H9 (cell line): ENCODE measurements at regions not wholly inside any gene's neighbourhood (a gene's known extent, or its start where the extent isn't known, plus 50 kb on each side); places are given as distances from the start of the nearest gene placed in this dataset.

Experiments
- DNase-seq: peaks from one replicate; pipeline ENCODE4 v3.0.0-alpha.2; 2017
- H2AFZ ChIP-seq: one replicate; pipeline ENCODE4 v1.6.1; 2013; ENCODE audit warnings: mild to moderate bottlenecking, low read length, control low read depth, moderate library complexity
- H2AK5ac ChIP-seq: 2 replicates; pipeline ENCODE4 v1.6.1; 2013; ENCODE audit warnings: low read length, control low read depth, mixed read lengths; ENCODE audit not compliant: insufficient read length
- H2BK120ac ChIP-seq: one replicate; pipeline ENCODE4 v1.6.1; 2013; ENCODE audit warnings: low read depth, mild to moderate bottlenecking, low read length, control low read depth, inconsistent platforms; ENCODE audit not compliant: poor library complexity, severe bottlenecking
- H2BK12ac ChIP-seq: 2 replicates; pipeline ENCODE4 v1.6.1; 2013; ENCODE audit warnings: low read length, control low read depth, mixed read lengths, low read depth; ENCODE audit not compliant: insufficient read length
- H2BK15ac ChIP-seq: 2 replicates; pipeline ENCODE4 v1.6.1; 2013; ENCODE audit warnings: low read depth, low read length, control low read depth
- H2BK20ac ChIP-seq: one replicate; pipeline ENCODE4 v1.6.1; 2013; ENCODE audit warnings: low read depth, mild to moderate bottlenecking, low read length, control low read depth, inconsistent platforms; ENCODE audit not compliant: poor library complexity, severe bottlenecking
- H2BK5ac ChIP-seq: 2 replicates; pipeline ENCODE4 v1.6.1; 2013; ENCODE audit warnings: low read length, control low read depth, mixed read lengths; ENCODE audit not compliant: insufficient read length
- H3K14ac ChIP-seq: 2 replicates; pipeline ENCODE4 v1.6.1; 2013; ENCODE audit warnings: low read length, control low read depth; ENCODE audit not compliant: insufficient read depth
- H3K18ac ChIP-seq: 2 replicates; pipeline ENCODE4 v1.6.1; 2013; ENCODE audit warnings: low read depth, mild to moderate bottlenecking, mixed read lengths, low read length, control low read depth; ENCODE audit not compliant: insufficient read length
- H3K23ac ChIP-seq: 2 replicates; pipeline ENCODE4 v1.6.1; 2013; ENCODE audit warnings: low read length, control low read depth, mixed read lengths, low read depth; ENCODE audit not compliant: insufficient read length
- H3K23me2 ChIP-seq: 2 replicates; pipeline ENCODE4 v1.6.1; 2013; ENCODE audit warnings: low read depth, mild to moderate bottlenecking, mixed read lengths, low read length, control low read depth; ENCODE audit not compliant: insufficient read length, poor library complexity, severe bottlenecking
- H3K27ac ChIP-seq: 2 replicates; pipeline ENCODE4 v1.5.1; 2013; ENCODE audit warnings: low read length, control low read depth, mixed read lengths, low read depth; ENCODE audit not compliant: insufficient read length
- H3K27me3 ChIP-seq: 2 replicates; pipeline ENCODE4 v1.6.1; 2013; ENCODE audit warnings: low read length, control low read depth, inconsistent platforms; ENCODE audit not compliant: insufficient read depth
- H3K4ac ChIP-seq: 2 replicates; pipeline ENCODE4 v1.6.1; 2013; ENCODE audit warnings: low read depth, mild to moderate bottlenecking, control low read depth, inconsistent platforms, low read length, moderate library complexity
- H3K4me1 ChIP-seq: 2 replicates; pipeline ENCODE4 v1.6.1; 2013; ENCODE audit warnings: low read length, control low read depth, inconsistent platforms; ENCODE audit not compliant: insufficient read depth
- H3K4me2 ChIP-seq: 2 replicates; pipeline ENCODE4 v1.6.1; 2013; ENCODE audit warnings: low read length, control low read depth, mixed read lengths; ENCODE audit not compliant: insufficient read length, insufficient read depth
- H3K56ac ChIP-seq: 2 replicates; pipeline ENCODE4 v1.6.1; 2013; ENCODE audit warnings: low read depth, mild to moderate bottlenecking, mixed read lengths, low read length, control low read depth; ENCODE audit not compliant: insufficient read length
- H3K79me1 ChIP-seq: 2 replicates; pipeline ENCODE4 v1.6.1; 2013; ENCODE audit warnings: low read depth, mild to moderate bottlenecking, moderate library complexity, low read length, control low read depth, inconsistent platforms; ENCODE audit not compliant: insufficient read depth, poor library complexity, severe bottlenecking
- H3K79me2 ChIP-seq: 2 replicates; pipeline ENCODE4 v1.6.1; 2013; ENCODE audit warnings: low read length, control low read depth, inconsistent platforms; ENCODE audit not compliant: insufficient read depth
- H3K9ac ChIP-seq: 2 replicates; pipeline ENCODE4 v1.6.1; 2013; ENCODE audit warnings: low read length, control low read depth, mixed read lengths; ENCODE audit not compliant: insufficient read length; ENCODE audit errors: extremely low read depth
- H3K9me3 ChIP-seq: one replicate; pipeline ENCODE4 v1.6.1; 2013; ENCODE audit warnings: low read depth, low read length, inconsistent platforms; ENCODE audit not compliant: control insufficient read depth
- H3T11ph ChIP-seq: one replicate; pipeline ENCODE4 v1.6.1; 2013; ENCODE audit warnings: mild to moderate bottlenecking, low read length, control low read depth, inconsistent platforms
- H4K20me1 ChIP-seq: one replicate; pipeline ENCODE4 v1.6.1; 2013; ENCODE audit not compliant: control insufficient read depth, insufficient read length, insufficient read depth
- H4K5ac ChIP-seq: 2 replicates; pipeline ENCODE4 v1.6.1; 2013; ENCODE audit warnings: low read depth, mild to moderate bottlenecking, mixed read lengths, low read length, control low read depth; ENCODE audit not compliant: insufficient read length
- H4K8ac ChIP-seq: replicated peaks from 2 replicates; pipeline ENCODE4 v1.6.1; 2013; ENCODE audit warnings: low read length, control low read depth, mixed read lengths, low read depth; ENCODE audit not compliant: insufficient read length
- H4K91ac ChIP-seq: 2 replicates; pipeline ENCODE4 v1.6.1; 2013; ENCODE audit warnings: low read depth, mild to moderate bottlenecking, moderate library complexity, mixed read lengths, low read length, control low read depth; ENCODE audit not compliant: insufficient read length
- H3K27ac Mint-ChIP-seq, 3 experiments: 2 replicates in 2 of 3; 3 replicates in 1 of 3; pipeline ENCODE4 v1.8.0; 2020 to 2021; ENCODE audit warnings: mixed read lengths in 3 of 3, mild to moderate bottlenecking in 1 of 3, moderate library complexity in 1 of 3
- H3K27me3 Mint-ChIP-seq: 2 replicates; pipeline ENCODE4 v1.8.0; 2021; ENCODE audit warnings: low read depth, mild to moderate bottlenecking, moderate library complexity, mixed read lengths
- H3K36me3 Mint-ChIP-seq, 3 experiments: 2 replicates in 2 of 3; 3 replicates in 1 of 3; pipeline ENCODE4 v1.8.0; 2020 to 2021; ENCODE audit warnings: low read depth in 3 of 3, mixed read lengths in 3 of 3; ENCODE audit not compliant: insufficient read depth in 1 of 3
- H3K4me1 Mint-ChIP-seq, 2 experiments: 2 replicates each; pipeline ENCODE4 v1.8.0; 2020; ENCODE audit warnings: mixed read lengths in 2 of 2
- H3K4me3 Mint-ChIP-seq, 2 experiments: 2 replicates in 1 of 2; 3 replicates in 1 of 2; pipeline ENCODE4 v1.8.0; 2020 to 2021; ENCODE audit warnings: mild to moderate bottlenecking in 2 of 2, mixed read lengths in 2 of 2, moderate library complexity in 1 of 2
- H3K9me3 Mint-ChIP-seq, 2 experiments: 2 replicates in 1 of 2; 3 replicates in 1 of 2; pipeline ENCODE4 v1.8.0; 2020; ENCODE audit warnings: mild to moderate bottlenecking in 2 of 2, mixed read lengths in 2 of 2, moderate library complexity in 1 of 2
- CTCF ChIP-seq: fragments of 200-600 bp; sonication (generic); conservative IDR thresholded peaks from 3 replicates; pipeline ENCODE4 v1.8.0; 2021; ENCODE audit warnings: antibody characterized with exemption, mild to moderate bottlenecking

GRCh38 chr4:71687056-71687455, 96.8 kb downstream of the GC start:
- Mint-ChIP-seq H3K36me3 (0 out of 7 replicates have a peak, but pooled peaks cover 0 to 2% (median 0%) of the 10 kb centered on the region in 3 experiments), H3K9me3 (no peaks in the 10 kb centered on the region), H3K27ac (no peak overlapping the region), H3K4me1 (peaks cover 0 to 6% of the 10 kb centered on the region in 2 experiments; a peak in 2 of 4 replicates), H3K4me3 (no peak overlapping the region), H3K27me3 (no peaks in the 10 kb centered on the region)
- no peak overlapping the region for H4K91ac ChIP-seq
- no peaks in the 10 kb centered on the region for H3K9me3 ChIP-seq
- no peaks in the 10 kb centered on the region for H3K27me3 ChIP-seq
- H3T11ph ChIP-seq, result no peak overlapping the region
- no peak overlapping the region for H2BK20ac ChIP-seq
- H3K4me2 ChIP-seq, result no peak overlapping the region
- no peaks in the 10 kb centered on the region for H3K23me2 ChIP-seq
- no peak overlapping the region for H2AK5ac ChIP-seq
- H3K27ac ChIP-seq, result no peak overlapping the region
- no peak for TF ChIP-seq CTCF
- H4K8ac ChIP-seq, result no peak overlapping the region
- H2BK5ac ChIP-seq, result no peak overlapping the region
- no peaks in the 10 kb centered on the region for H4K20me1 ChIP-seq
- H3K23ac ChIP-seq, result no peak overlapping the region
- no peak overlapping the region for H2BK15ac ChIP-seq
- no peak overlapping the region for H3K14ac ChIP-seq
- H3K4me1 ChIP-seq, result peaks cover 6% of the 10 kb centered on the region; the same call in 1 of the 2 replicates
- H3K18ac ChIP-seq, result no peak overlapping the region
- H3K9ac ChIP-seq, result no peak overlapping the region
- no peak overlapping the region for H2BK120ac ChIP-seq
- H4K5ac ChIP-seq, result no peak overlapping the region
- no peak overlapping the region for H3K4ac ChIP-seq
- H3K56ac ChIP-seq, result no peak overlapping the region
- no peaks in the 10 kb centered on the region for H3K79me1 ChIP-seq
- no peak overlapping the region for H2BK12ac ChIP-seq
- H2AFZ ChIP-seq, result no peak overlapping the region
- H3K79me2 ChIP-seq, result no peaks in the 10 kb centered on the region
- no peak for DNase-seq
